Brain microvascular endothelial cell (primary cell): ENCODE measurements at regions not wholly inside any gene's neighbourhood (a gene's known extent, or its start where the extent isn't known, plus 50 kb on each side); places are given as distances from the start of the nearest gene placed in this dataset.

Source experiments
- DNase-seq: peaks from one replicate; pipeline ENCODE4 v3.0.0-alpha.2; 2020
- H3K27ac ChIP-seq: fragments of 250-450 bp; sonication (Bioruptor Pico); 2 replicates; pipeline ENCODE4 v1.5.1; 2020; ENCODE audit warnings: mild to moderate bottlenecking, moderate library complexity
- H3K27me3 ChIP-seq: fragments of 250-450 bp; sonication (Bioruptor Pico); replicated peaks from 2 replicates; pipeline ENCODE4 v1.5.1; 2020; ENCODE audit warnings: mild to moderate bottlenecking
- H3K36me3 ChIP-seq: fragments of 250-450 bp; sonication (Bioruptor Pico); replicated peaks from 2 replicates; pipeline ENCODE4 v1.5.1; 2020; ENCODE audit warnings: mild to moderate bottlenecking
- H3K4me3 ChIP-seq: 2 replicates; pipeline ENCODE4 v1.5.1; 2011; ENCODE audit warnings: low read depth, mild to moderate bottlenecking, control low read depth, low read length, moderate library complexity
- in situ Hi-C: cut with HindIII; loops from 2 replicates; pipeline ENCODE4 v1.10.0; 2017; ENCODE audit warnings: low sequenced_read_pairs, low pct_ligation_motif_present
- TF ChIP-seq, protein P1 (sequence below): IDR thresholded peaks from 2 replicates; pipeline ENCODE4 v1.5.1; 2011; ENCODE audit warnings: low read depth, mild to moderate bottlenecking, moderate library complexity, low read length, control low read depth, inconsistent platforms; ENCODE audit errors: missing control alignments

DNA sequence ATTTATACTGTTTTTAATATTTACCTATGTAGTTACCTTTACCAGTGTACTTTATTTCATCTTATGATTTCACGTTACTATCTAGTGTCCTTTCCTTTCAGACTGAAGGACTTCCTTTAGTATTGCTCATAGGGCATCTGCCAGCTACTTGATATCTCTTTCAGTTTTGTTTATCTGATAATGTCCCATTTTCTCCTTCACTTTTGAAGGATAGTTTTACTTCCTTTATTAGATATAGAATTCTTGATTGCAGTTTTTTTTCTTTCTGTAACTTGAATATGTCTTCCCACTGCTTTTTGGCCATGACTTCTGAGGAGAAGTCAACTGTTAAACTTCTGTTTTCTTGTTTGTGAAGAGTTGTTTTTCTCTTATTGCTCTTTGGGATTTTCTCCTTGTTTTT, 69.4 kb upstream of the MAGED1 start:
- TF ChIP-seq, protein P1, sequence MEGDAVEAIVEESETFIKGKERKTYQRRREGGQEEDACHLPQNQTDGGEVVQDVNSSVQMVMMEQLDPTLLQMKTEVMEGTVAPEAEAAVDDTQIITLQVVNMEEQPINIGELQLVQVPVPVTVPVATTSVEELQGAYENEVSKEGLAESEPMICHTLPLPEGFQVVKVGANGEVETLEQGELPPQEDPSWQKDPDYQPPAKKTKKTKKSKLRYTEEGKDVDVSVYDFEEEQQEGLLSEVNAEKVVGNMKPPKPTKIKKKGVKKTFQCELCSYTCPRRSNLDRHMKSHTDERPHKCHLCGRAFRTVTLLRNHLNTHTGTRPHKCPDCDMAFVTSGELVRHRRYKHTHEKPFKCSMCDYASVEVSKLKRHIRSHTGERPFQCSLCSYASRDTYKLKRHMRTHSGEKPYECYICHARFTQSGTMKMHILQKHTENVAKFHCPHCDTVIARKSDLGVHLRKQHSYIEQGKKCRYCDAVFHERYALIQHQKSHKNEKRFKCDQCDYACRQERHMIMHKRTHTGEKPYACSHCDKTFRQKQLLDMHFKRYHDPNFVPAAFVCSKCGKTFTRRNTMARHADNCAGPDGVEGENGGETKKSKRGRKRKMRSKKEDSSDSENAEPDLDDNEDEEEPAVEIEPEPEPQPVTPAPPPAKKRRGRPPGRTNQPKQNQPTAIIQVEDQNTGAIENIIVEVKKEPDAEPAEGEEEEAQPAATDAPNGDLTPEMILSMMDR: no peak
- in situ Hi-C loops: no loop called here
- no peak overlapping the region for H3K27ac ChIP-seq
- no peak overlapping the region for H3K4me3 ChIP-seq
- no peaks in the 10 kb centered on the region for H3K27me3 ChIP-seq
- no peak for DNase-seq
- H3K36me3 ChIP-seq: no peaks in the 10 kb centered on the region

DNA sequence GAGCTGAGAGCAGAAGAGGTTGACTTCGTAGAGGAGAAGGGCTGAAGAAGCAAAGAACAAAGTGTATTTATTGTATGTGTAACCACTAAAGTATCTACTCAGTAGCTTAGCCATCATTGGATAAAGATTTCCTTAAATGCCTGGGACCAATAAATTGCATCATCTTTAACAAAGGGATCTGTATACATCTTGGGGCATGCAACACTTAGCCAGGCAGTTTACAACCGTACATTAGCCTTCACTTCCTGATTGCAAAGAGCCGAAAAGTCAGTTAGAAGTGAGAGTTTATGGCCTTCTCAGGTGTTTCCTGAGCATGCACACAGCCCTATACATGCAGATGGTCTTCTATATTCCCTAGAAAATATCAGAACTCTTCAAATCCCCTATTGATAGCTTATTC, 68.0 kb upstream of the MAGED1 start:
- in situ Hi-C loops: no loop called here
- Histone ChIP-seq H3K36me3 (no peaks in the 10 kb centered on the region), H3K27ac (no peak overlapping the region), H3K4me3 (no peak overlapping the region), H3K27me3 (no peaks in the 10 kb centered on the region)
- TF ChIP-seq, protein P1: no peak
- no peak for DNase-seq

DNA sequence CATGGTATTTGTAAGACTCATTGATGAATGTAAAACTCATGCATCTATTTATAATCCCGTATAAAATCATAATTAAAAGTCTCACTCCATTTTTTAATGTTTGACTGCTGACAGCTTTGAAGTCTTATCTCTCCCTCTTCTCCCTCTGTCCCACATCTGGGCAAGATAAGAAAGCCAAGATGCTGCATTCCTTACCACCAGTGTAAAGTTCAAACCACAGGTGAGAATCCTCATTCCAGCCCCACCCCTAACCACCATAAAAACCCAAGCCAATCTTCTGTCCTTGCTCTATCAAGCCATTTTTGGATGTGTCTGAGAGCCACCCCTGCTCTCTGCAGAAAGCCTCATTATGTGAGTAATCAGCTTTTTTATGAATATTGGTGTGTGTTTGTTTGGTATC, 59.3 kb upstream of the MAGED1 start:
- Histone ChIP-seq H3K27ac (no peak overlapping the region), H3K27me3 (no peaks in the 10 kb centered on the region), H3K36me3 (no peaks in the 10 kb centered on the region), H3K4me3 (no peak overlapping the region)
- DNase-seq: no peak
- TF ChIP-seq, protein P1: no peak
- in situ Hi-C loops: no loop called here

DNA sequence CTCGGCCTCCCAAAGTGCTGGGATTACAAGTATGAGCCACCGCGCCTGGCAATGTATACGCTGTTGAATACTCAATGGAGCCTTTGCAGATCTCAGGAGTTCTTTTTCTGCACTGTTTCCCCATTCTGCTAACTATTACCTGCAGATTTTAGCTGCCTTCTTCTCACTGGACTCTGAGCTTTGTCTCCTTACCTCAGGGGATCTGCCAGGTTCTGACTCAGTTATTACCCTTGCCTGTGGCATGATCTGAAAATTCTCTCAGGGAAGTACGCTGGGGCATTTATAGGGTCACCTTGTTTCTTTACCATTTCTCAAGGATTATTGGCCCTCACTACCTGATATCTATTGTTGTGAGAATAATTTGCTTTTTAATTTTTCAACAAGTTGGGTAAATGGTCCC, 56.6 kb upstream of the MAGED1 start:
- no peaks in the 10 kb centered on the region for H3K36me3 ChIP-seq
- no peak for DNase-seq
- TF ChIP-seq, protein P1: no peak
- no peak overlapping the region for H3K27ac ChIP-seq
- no peaks in the 10 kb centered on the region for H3K27me3 ChIP-seq
- in situ Hi-C loops: no loop called here
- H3K4me3 ChIP-seq: no peak overlapping the region

DNA sequence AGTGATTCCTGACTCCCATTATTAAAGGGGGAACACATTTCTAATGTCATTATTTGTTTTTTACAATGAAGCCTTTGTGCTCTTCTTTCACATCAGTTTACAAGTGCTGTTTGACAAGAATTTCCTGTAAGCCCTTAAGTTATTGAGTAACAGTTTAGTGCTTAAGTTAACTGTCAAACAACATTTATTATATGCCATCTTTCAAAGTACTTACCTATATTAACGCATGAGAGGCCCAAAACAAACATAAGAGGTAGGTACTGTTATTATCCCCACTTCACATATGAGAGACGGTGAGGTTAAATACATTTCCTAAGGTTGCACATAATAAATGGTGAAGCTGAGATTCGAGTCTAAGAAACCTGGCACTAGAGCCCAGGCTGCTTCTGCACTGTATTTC, 56.0 kb upstream of the MAGED1 start:
- Histone ChIP-seq H3K27ac (no peak overlapping the region), H3K4me3 (no peak overlapping the region), H3K27me3 (no peaks in the 10 kb centered on the region), H3K36me3 (no peaks in the 10 kb centered on the region)
- TF ChIP-seq, protein P1: no peak
- DNase-seq: no peak
- in situ Hi-C loops: no loop called here

DNA sequence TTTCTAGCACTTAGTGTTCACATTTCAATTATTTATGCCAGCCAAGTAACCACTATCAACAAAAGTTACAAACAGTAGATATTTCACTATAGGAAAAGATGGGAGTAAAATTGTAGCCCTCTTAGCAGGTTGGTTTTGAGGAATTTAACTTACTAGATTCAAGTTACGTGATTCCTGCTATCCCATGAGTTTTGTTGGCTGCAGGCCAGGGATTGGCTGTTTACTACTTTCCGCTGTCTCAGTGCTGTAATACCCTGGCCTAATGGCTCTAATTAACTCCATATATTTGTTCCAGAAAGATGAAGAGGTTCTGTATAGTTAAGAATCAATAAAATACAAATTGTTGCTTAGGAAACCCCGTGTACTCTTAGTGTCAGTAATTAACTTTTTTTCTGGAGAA, 55.5 kb upstream of the MAGED1 start:
- TF ChIP-seq, protein P1: no peak
- H3K36me3 ChIP-seq: no peaks in the 10 kb centered on the region
- peak; percentile 26 for DNase-seq
- H3K27ac ChIP-seq: no peak overlapping the region
- no peaks in the 10 kb centered on the region for H3K27me3 ChIP-seq
- in situ Hi-C loops: no loop called here
- no peak overlapping the region for H3K4me3 ChIP-seq
